ENCODE measurements at regions not wholly inside any gene's neighbourhood (a gene's known extent, or its start where the extent isn't known, plus 50 kb on each side); places are given as distances from the start of the nearest gene placed in this dataset.
"Not testable (repeated sequence)": the region's sequence is repeated elsewhere in the genome, so short reads cannot be mapped to it uniquely, and the experiment has no call there.

DNA sequence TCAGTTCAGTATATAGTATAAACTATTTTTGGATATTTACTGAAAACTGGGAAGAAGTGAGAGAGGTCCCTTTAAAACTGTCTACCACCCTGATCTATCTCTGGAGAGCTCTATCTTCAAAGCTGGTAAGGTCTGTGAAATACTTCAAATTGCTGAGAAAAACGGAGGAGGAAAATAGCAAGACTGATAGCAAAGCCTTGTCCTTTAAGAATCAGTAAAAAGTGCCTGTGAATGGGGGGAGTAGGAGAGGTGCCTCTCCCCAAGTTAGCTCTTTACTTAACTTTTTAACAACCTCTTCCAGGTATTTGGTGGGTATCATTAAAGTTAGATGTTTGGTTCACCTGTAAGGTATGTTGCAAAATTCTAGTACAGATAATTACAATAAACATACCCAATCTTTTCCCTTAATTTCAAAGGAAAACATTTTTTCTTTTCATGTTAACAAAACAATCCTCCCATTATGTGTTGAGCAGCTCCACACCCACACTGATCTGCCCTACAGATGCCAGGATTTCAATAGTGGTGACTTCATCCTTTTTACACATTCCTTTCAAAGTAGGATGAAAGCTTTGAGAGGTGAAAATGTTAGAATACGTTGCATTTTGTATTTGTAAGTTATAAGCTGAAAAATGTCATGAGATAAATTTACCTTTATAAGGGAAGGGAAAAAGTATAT lies 149.2 kb downstream of the CRPPA start:
- POLR2A ChIA-PET (ENCODE audit: partially characterized antibody) = no interaction called here
- no peak overlapping the region for H3K4me3 ChIP-seq (ENCODE audit: low read length in 2 of 2)
- CTCF ChIA-PET (ENCODE audit: partially characterized antibody) = no interaction called here
- intact Hi-C loops (cut with micrococcal nuclease) = no loop called here
- H3K9me3 ChIP-seq (ENCODE audit: control insufficient read depth in 1 of 2, low read length in 2 of 2) = no peaks in the 10 kb centered on the region
- Mint-ChIP-seq H3K9me3 (no peaks in the 10 kb centered on the region), H3K4me3 (no peak overlapping the region), H3K27me3 (no peaks in the 10 kb centered on the region), H3K4me1 (peaks cover 0 to 5% (median 0%) of the 10 kb centered on the region in 4 donors), H3K27ac (no peak overlapping the region), H3K36me3 (no peaks in the 10 kb centered on the region)
- H3K36me3 ChIP-seq (ENCODE audit: insufficient read depth, low read length) = no peaks in the 10 kb centered on the region
- no peak overlapping the region for H3K27ac ChIP-seq (ENCODE audit: low read depth, low read length)
- DNase-seq = no peak
- H3K27me3 ChIP-seq (ENCODE audit: insufficient read depth, low read length) = no peaks in the 10 kb centered on the region
- H3K4me1 ChIP-seq (ENCODE audit: insufficient read depth, low read length) = no peaks in the 10 kb centered on the region

DNA sequence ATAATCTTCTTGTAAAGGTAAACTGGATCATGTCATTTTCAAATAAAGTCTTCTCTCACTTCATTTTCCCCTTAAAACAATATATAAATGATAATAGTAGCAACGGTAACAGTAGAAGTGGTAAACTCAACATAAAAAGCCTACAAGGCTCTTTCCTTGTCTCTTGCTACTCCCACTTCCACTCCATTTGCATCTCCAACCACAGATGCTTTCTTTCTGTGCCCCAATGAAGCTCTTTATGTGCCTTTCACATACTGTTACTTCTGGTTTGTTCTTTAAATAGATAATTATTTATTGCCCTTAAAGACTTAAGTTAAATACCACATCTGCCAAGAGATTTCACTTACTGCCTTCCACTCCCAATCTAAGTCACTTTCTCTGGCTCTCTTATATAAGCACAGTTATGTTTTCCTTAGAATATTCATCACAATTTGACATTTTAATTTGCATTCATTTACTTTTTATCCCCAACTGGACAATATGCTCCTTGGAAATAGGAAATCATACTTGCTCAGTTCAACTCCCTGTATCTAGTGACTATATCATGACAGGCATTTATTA lies 149.9 kb downstream of the CRPPA start:
- H3K9me3 ChIP-seq (ENCODE audit: control insufficient read depth in 1 of 2, low read length in 2 of 2) = no peaks in the 10 kb centered on the region
- no peak overlapping the region for H3K27ac ChIP-seq (ENCODE audit: low read depth, low read length)
- ChIA-PET POLR2A (ENCODE audit: partially characterized antibody) (no interaction called here), CTCF (ENCODE audit: partially characterized antibody) (no interaction called here)
- Mint-ChIP-seq H3K36me3 (no peaks in the 10 kb centered on the region), H3K27me3 (no peaks in the 10 kb centered on the region), H3K9me3 (no peaks in the 10 kb centered on the region), H3K4me1 (peaks cover 0 to 5% (median 0%) of the 10 kb centered on the region in 4 donors), H3K4me3 (no peak overlapping the region), H3K27ac (no peak overlapping the region)
- H3K27me3 ChIP-seq (ENCODE audit: insufficient read depth, low read length) = no peaks in the 10 kb centered on the region
- H3K4me1 ChIP-seq (ENCODE audit: insufficient read depth, low read length) = no peaks in the 10 kb centered on the region
- no peaks in the 10 kb centered on the region for H3K36me3 ChIP-seq (ENCODE audit: insufficient read depth, low read length)
- no peak for DNase-seq
- no peak overlapping the region for H3K4me3 ChIP-seq (ENCODE audit: low read length in 2 of 2)
- intact Hi-C loops (cut with micrococcal nuclease) = no loop called here

DNA sequence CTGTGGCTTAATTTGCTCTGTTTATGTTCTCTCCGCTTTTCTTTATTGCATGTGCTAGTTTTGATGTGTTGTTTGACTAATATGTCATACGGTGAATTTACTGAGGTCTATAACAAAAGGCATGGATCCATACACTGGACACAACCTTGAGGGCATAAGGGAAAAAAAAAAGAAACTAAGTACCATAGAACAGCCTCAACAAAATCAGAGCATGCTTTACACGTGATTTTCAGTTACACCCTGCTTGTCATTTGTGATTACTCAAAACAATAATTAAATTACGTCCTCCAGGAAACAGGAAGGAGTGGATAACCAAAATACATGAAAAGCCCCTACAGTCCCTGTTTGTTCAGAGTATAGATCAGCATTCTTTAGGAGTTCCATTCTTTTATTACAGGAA lies 150.5 kb downstream of the CRPPA start:
- CTCF ChIA-PET (ENCODE audit: partially characterized antibody) = no interaction called here
- Mint-ChIP-seq H3K4me3 (no peak overlapping the region), H3K9me3 (no peaks in the 10 kb centered on the region), H3K36me3 (no peaks in the 10 kb centered on the region), H3K4me1 (peaks cover 0 to 5% (median 0%) of the 10 kb centered on the region in 4 donors), H3K27me3 (no peaks in the 10 kb centered on the region), H3K27ac (no peak overlapping the region)
- DNase-seq = no peak
- Histone ChIP-seq H3K4me3 (ENCODE audit: low read length in 2 of 2) (no peak overlapping the region), H3K4me1 (ENCODE audit: insufficient read depth, low read length) (no peaks in the 10 kb centered on the region), H3K9me3 (ENCODE audit: control insufficient read depth in 1 of 2, low read length in 2 of 2) (no peaks in the 10 kb centered on the region), H3K27ac (ENCODE audit: low read depth, low read length) (no peak overlapping the region), H3K36me3 (ENCODE audit: insufficient read depth, low read length) (no peaks in the 10 kb centered on the region), H3K27me3 (ENCODE audit: insufficient read depth, low read length) (no peaks in the 10 kb centered on the region)
- intact Hi-C loops (cut with micrococcal nuclease) = no loop called here
- POLR2A ChIA-PET (ENCODE audit: partially characterized antibody) = no interaction called here

DNA sequence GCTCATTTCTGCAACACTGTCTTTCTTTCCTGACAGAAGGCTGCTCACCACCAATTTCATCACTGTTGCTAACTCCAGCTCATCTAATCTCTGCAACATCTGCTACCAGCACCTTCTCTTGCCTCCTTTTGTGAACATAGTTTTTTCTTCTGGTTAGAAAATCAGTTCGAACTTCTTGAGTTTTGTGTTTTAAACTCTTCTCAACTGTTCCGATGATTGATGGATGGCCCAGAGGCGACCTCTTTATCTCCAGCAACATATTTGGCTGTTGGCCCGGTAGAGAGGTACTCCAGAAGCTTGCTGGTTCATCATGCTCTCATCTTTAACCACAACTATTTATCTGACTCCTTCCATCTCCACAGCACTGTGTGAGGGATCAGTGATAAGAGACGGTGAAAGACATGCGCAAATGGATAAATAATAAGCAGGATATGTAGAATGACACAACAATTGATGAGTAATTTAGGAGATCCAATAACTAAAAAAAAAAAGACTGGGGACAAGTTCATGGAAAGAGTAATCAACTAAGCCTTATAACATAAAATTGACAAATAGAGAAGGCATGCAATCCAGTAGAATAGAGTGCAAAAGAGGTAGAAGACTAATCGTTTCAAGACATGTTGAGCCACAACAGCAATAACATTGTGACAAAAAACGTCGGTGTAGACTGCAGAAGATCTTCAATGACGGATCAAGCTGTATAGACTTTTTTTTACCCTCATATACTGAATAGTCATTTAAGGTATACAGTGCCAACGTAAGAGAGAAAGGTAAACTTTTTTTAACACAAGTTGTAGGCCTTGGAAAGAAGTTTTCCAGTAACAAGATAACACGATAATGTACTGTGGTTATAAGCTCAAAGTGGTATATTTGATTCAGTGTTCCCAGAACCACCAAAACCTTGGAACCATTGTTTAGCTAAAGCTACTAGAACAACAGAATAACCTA lies 152.2 kb downstream of the CRPPA start:
- Mint-ChIP-seq H3K4me1 (peaks cover 0 to 5% (median 0%) of the 10 kb centered on the region in 4 donors), H3K9me3 (no peaks in the 10 kb centered on the region), H3K27me3 (no peaks in the 10 kb centered on the region), H3K27ac (no peak overlapping the region), H3K4me3 (no peak overlapping the region), H3K36me3 (no peaks in the 10 kb centered on the region)
- intact Hi-C loops (cut with micrococcal nuclease) = no loop called here
- CTCF ChIA-PET (ENCODE audit: partially characterized antibody) = no interaction called here
- Histone ChIP-seq H3K27ac (ENCODE audit: low read depth, low read length) (no peak overlapping the region), H3K36me3 (ENCODE audit: insufficient read depth, low read length) (no peaks in the 10 kb centered on the region), H3K9me3 (ENCODE audit: control insufficient read depth in 1 of 2, low read length in 2 of 2) (no peaks in the 10 kb centered on the region), H3K4me3 (ENCODE audit: low read length in 2 of 2) (no peak overlapping the region), H3K4me1 (ENCODE audit: insufficient read depth, low read length) (no peaks in the 10 kb centered on the region), H3K27me3 (ENCODE audit: insufficient read depth, low read length) (no peaks in the 10 kb centered on the region)
- DNase-seq = no peak
- POLR2A ChIA-PET (ENCODE audit: partially characterized antibody) = no interaction called here

DNA sequence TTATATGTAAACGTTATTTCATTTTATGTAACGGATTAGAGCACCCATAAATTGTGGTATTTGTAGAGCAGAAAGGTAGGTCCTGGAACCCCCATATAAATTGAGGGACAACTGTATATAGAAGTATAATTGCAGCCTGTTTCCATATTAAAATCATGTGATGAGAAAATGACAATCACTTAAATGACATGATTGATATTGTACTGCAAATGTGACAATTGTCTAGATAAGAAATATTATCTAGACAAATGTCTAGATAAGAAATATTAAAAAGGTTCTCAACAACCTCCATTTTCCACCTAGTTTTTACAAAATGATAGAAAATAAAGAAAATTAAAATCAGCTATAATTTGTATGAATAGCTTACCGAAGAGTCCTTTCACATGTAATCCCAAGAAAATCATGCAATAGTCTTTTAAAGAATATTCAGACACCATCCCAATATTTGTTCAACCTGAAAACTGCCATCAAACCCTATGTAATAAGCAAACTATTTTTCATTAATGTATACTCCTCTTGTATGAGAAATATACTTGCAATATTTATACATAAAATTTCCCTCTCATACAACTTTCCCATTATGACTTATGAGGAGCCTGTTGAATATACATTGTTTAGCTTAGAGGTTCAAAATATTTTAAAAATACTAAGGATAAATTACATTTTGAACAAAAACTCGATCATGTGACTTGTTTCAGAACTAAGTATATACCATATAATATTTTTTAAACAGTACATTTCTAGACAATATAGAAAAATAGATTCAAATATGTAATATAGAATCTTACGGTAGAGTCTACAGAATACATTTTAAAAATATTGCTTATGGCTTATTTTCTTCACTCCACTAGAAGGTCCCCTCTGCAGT lies 153.2 kb downstream of the CRPPA start:
- Histone ChIP-seq H3K36me3 (ENCODE audit: insufficient read depth, low read length) (no peaks in the 10 kb centered on the region), H3K4me3 (ENCODE audit: low read length in 2 of 2) (no peak overlapping the region), H3K4me1 (ENCODE audit: insufficient read depth, low read length) (no peaks in the 10 kb centered on the region), H3K9me3 (ENCODE audit: control insufficient read depth in 1 of 2, low read length in 2 of 2) (no peaks in the 10 kb centered on the region), H3K27me3 (ENCODE audit: insufficient read depth, low read length) (no peaks in the 10 kb centered on the region), H3K27ac (ENCODE audit: low read depth, low read length) (no peak overlapping the region)
- Mint-ChIP-seq H3K4me1 (peaks cover 0 to 5% (median 0%) of the 10 kb centered on the region in 4 donors), H3K9me3 (no peaks in the 10 kb centered on the region), H3K36me3 (no peaks in the 10 kb centered on the region), H3K27me3 (no peaks in the 10 kb centered on the region), H3K4me3 (no peak overlapping the region), H3K27ac (no peak overlapping the region)
- ChIA-PET POLR2A (ENCODE audit: partially characterized antibody) (no interaction called here), CTCF (ENCODE audit: partially characterized antibody) (no interaction called here)
- intact Hi-C loops (cut with micrococcal nuclease) = no loop called here
- DNase-seq = no peak

DNA sequence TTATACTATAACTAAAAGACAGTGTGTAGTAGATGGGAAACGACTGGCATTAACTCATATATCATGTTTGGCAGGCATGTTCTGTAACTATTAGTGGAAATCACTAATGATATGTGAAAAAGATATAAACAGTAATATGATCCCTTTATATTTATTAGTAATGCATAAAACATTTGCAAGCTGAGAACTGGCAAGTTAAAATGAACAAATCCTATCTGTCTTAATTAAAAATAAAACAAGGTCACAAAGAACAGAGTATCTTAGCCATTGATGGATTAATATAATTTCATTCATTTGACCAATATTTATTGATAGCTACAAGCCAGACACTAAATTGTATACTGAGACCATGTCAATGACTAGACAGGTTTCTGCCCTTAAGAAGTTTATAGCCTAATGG lies 154.5 kb downstream of the CRPPA start:
- Mint-ChIP-seq H3K4me3 (no peak overlapping the region), H3K27ac (no peak overlapping the region), H3K36me3 (no peaks in the 10 kb centered on the region), H3K27me3 (no peaks in the 10 kb centered on the region), H3K9me3 (peaks cover 0 to 3% (median 0%) of the 10 kb centered on the region in 8 donors), H3K4me1 (peaks cover 0 to 5% (median 0%) of the 10 kb centered on the region in 4 donors)
- ChIA-PET POLR2A (ENCODE audit: partially characterized antibody) (no interaction called here), CTCF (ENCODE audit: partially characterized antibody) (no interaction called here)
- Histone ChIP-seq H3K4me3 (ENCODE audit: low read length in 2 of 2) (no peak overlapping the region), H3K27me3 (ENCODE audit: insufficient read depth, low read length) (no peaks in the 10 kb centered on the region), H3K9me3 (ENCODE audit: control insufficient read depth in 1 of 2, low read length in 2 of 2) (no peaks in the 10 kb centered on the region), H3K4me1 (ENCODE audit: insufficient read depth, low read length) (no peaks in the 10 kb centered on the region), H3K36me3 (ENCODE audit: insufficient read depth, low read length) (no peaks in the 10 kb centered on the region), H3K27ac (ENCODE audit: low read depth, low read length) (no peak overlapping the region)
- no peak for DNase-seq
- intact Hi-C loops (cut with micrococcal nuclease) = no loop called here

DNA sequence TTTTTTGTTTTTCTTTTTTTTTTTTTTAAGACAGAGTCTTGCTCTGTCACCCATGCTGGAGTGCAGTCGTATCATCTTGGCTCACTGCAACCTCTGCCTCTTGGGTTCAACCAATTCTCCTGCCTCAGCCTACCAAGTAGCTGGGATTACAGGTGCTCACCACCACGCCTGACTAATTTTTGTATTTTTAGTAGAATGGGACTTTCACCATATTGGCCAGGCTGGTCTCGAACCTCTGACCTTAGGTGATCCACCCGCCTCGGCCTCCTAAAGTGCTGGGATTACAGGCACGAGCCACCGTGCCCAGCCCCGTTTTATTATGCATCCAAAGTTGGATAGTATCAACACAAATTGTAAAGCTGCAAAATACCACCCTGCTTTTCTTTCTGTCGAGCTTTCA lies 154.9 kb downstream of the CRPPA start:
- H3K9me3 ChIP-seq (ENCODE audit: control insufficient read depth in 1 of 2, low read length in 2 of 2); H3K4me3 ChIP-seq (ENCODE audit: low read length in 2 of 2); H3K4me3 Mint-ChIP-seq; H3K9me3 Mint-ChIP-seq; intact Hi-C loops (cut with micrococcal nuclease); H3K4me1 ChIP-seq (ENCODE audit: insufficient read depth, low read length); H3K4me1 Mint-ChIP-seq; H3K36me3 ChIP-seq (ENCODE audit: insufficient read depth, low read length); H3K27me3 ChIP-seq (ENCODE audit: insufficient read depth, low read length); H3K27me3 Mint-ChIP-seq; H3K36me3 Mint-ChIP-seq; DNase-seq; POLR2A ChIA-PET (ENCODE audit: partially characterized antibody); H3K27ac ChIP-seq (ENCODE audit: low read depth, low read length); CTCF ChIA-PET (ENCODE audit: partially characterized antibody): not testable (repeated sequence)
- peak overlapping the region in 1 of 7 donors; percentile 43 for H3K27ac Mint-ChIP-seq

Measured in CD4-positive, alpha-beta memory T cell (primary cell).